DMS79 (cell line): ENCODE measurements at regions not wholly inside any gene's neighbourhood (a gene's known extent, or its start where the extent isn't known, plus 50 kb on each side); places are given as distances from the start of the nearest gene placed in this dataset.
"Not testable (repeated sequence)": the region's sequence is repeated elsewhere in the genome, so short reads cannot be mapped to it uniquely, and the experiment has no call there.

Experiments
- DNase-seq: peaks from one replicate; lab custom pipeline; 2025; lab: John Stamatoyannopoulos, UW

GRCh38 chr5:114822436-114822835 is 347.3 kb downstream of the TRIM36 start:
- DNase-seq: no peak

DNA sequence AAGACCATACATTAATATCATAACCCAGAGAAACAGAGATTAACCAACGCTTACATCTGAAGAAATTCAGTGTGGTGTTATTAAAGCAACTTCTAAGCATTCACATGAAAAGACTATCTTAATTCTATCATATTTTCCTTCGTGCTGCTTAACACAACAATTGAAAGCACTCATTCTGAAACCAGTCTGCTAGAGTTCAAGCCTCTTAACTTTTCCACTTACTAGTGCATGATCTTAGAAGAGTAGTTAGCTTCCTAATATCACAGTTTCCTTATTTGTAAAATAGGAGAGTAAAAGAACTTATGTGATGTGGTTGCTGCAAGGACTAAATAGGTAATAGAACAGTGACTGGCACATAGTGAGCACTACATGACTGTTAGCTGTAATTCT is 379.3 kb downstream of the TRIM36 start:
- no peak for DNase-seq

- DNase-seq: no peak
These were observed 379.8 kb downstream of the TRIM36 start for GRCh38 chr5:114789773-114790402.

GRCh38 chr5:114782869-114783268 is 386.8 kb downstream of the TRIM36 start:
- no peak for DNase-seq

DNA sequence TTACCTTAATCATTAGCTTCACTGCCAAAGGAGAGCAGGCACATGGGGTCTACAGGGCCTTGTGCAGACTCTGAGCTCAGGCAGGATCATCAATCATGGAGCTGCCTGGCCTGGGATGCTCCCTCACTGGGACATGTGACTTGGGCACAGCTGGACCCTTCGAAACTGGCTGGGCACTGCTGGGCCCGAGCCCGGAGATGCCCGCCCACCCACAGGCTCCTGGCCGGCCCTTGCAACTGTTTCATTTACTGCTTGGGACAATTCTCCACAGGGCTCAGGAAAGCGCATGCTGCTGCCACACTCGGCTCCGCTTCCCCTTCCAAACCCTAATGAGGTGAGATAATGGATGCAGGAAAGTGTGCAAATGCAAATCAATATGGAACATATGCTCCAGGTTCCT is 387.5 kb downstream of the TRIM36 start:
- no peak for DNase-seq

GRCh38 chr5:114780290-114780689 is 389.4 kb downstream of the TRIM36 start:
- DNase-seq: no peak

DNA sequence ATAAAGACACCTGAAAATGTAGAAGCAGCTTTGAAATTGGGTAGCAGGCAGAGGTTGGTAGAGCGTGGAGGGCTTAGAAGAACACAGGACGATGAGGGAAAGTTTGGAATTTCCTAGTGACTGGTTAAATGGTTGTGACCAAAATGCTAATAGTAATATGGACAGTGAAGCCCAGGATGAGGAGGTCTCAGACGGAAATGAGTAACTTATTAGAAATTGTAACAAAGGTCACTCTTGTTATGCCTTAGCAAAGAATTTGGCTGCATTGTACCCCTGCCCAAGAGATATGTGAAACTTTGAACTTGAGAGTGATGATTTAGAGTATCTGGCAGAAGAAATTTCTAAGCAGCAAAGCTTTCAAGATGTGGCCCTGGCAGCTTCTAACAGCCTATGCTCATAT is 382.5 kb downstream of the KCNN2 start:
- DNase-seq: no peak

- DNase-seq: no peak
These were observed 372.4 kb downstream of the KCNN2 start for GRCh38 chr5:114734238-114734637.

- DNase-seq: no peak
These were observed 368.1 kb downstream of the KCNN2 start for GRCh38 chr5:114729986-114730385.

- no peak for DNase-seq
These were observed 365.5 kb downstream of the KCNN2 start for GRCh38 chr5:114727358-114727757.

DNA sequence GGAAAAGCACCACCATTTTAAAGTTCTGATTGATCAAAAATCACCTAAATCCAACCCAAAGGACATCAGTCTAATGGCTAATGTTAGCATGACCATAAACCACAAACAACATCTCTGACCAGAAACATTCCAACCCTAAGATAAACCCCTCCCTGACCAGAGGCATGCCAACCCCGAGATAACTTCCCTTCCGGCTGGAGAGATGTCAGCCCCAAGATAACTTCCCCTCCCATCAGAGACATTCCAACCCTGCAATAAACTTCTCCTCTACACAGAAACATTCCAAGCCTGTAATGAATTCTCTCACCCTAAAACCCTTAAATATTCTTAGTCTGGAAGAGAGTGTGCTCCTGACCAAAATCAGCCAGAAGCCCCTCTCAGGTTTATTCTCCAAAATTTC is 364.3 kb downstream of the KCNN2 start:
- no peak for DNase-seq

GRCh38 chr5:114719268-114719667 is 357.4 kb downstream of the KCNN2 start:
- DNase-seq: no peak

- no peak for DNase-seq
These were observed 355.1 kb downstream of the KCNN2 start for GRCh38 chr5:114716955-114717354.

DNA sequence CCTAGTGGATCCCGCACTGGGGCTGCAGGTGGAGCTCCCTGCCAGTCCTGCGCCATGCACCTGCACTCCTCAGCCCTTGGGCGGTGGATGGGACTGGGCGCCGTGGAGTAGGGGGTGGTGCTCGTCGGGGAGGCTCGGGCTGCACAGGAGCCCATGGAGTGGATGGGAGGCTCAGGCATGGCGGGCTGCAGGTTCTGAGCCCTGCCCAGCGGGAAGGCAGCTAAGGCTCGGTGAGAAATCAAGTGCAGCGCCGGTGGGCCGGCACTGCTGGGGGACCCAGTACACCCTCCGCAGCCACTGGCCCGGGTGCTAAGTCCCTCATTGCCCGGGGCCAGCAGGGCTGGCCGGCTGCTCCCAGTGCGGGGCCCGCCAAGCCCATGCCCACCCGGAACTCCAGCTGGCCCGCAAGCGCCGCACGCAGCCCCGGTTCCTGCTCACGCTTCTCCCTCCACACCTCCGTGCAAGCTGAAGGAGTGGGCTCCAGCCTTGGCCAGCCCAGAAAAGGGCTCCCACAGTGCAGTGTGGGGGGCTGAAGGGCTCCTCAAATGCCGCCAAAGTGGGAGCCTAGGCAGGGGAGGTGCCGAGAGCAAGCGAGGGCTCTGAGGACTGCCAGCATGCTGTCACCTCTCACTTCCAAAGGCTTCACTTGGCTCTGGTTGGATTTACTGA is 342.5 kb downstream of the KCNN2 start:
- not testable (repeated sequence) for DNase-seq

GRCh38 chr5:114702731-114703130 is 340.9 kb downstream of the KCNN2 start:
- no peak for DNase-seq

- DNase-seq: no peak
These were observed 340.3 kb downstream of the KCNN2 start for GRCh38 chr5:114702136-114702535.

GRCh38 chr5:114700823-114701222 is 339.0 kb downstream of the KCNN2 start:
- DNase-seq: no peak

- no peak for DNase-seq
These were observed 333.5 kb downstream of the KCNN2 start for GRCh38 chr5:114695292-114695904.

- DNase-seq: no peak
These were observed 324.5 kb downstream of the KCNN2 start for GRCh38 chr5:114686356-114686755.

- DNase-seq: no peak
These were observed 316.9 kb downstream of the KCNN2 start for GRCh38 chr5:114678778-114679177.

GRCh38 chr5:114665551-114665950 is 303.7 kb downstream of the KCNN2 start:
- no peak for DNase-seq

GRCh38 chr5:114660791-114661190 is 298.9 kb downstream of the KCNN2 start:
- DNase-seq: no peak

GRCh38 chr5:114658194-114658593 is 296.3 kb downstream of the KCNN2 start:
- DNase-seq: no peak
